ENCODE measurements at regions not wholly inside any gene's neighbourhood (a gene's known extent, or its start where the extent isn't known, plus 50 kb on each side); places are given as distances from the start of the nearest gene placed in this dataset.

- no peak for DNase-seq
Measured at GRCh38 chr6:137692806-137693205, 174.3 kb upstream of the TNFAIP3 start.

DNA sequence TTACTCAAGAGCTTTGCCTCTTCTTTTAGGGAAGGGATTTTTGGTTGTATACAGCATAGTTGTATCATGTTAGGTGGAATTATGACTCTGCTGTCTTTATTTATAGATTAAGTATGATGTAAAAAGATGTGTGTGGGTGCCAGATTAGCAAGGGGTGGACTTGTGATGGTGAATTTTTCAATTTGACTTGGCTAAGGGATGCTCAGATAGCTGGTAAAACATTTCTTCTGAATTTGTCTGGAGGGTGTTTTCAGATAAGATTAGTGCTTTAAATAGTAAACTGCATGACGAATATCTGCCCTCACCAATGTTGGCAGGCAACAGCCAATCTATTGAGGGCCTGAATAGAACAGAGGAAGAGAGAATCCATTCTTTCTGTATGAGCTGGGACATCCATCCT is 173.3 kb upstream of the TNFAIP3 start:
- DNase-seq, result no peak

GRCh38 chr6:137696765-137697164 is 170.3 kb upstream of the TNFAIP3 start:
- no peak for DNase-seq

DNA sequence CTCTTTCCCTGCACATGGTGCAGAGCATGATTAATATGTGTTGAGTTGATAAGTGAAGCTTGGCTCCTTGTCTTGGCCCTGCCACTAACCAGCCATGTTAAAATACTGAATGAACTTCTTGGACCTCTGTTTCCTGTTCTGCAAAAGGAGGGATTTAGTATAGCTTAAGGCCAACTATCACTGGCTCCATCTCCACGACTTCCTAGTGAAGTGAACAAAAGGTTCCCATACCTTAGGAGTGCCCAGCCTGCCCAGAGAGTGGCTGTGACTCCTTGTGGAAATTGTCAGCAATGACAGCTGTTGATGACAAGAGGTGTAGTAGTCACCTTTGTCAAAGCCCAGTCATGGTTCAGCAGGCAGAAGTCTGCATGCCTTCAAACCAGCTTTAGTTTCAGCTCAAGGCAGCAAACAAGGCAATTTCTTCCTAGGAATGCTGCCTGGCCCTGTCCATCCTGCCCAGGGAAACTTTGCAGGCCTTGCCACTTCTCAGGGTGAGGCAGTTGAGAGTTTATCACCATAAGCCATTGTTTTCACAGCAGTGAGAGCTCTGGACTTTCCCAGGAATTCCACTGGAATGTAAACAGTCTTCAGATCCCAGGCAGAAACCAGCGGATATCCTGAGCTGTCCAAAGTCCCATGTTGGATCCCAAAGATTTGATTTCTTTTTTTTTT is 169.7 kb upstream of the TNFAIP3 start:
- no peak for DNase-seq

GRCh38 chr6:137698636-137699030 is 168.4 kb upstream of the TNFAIP3 start:
- no peak for DNase-seq

GRCh38 chr6:137699031-137699683 is 167.9 kb upstream of the TNFAIP3 start:
- no peak for DNase-seq

DNA sequence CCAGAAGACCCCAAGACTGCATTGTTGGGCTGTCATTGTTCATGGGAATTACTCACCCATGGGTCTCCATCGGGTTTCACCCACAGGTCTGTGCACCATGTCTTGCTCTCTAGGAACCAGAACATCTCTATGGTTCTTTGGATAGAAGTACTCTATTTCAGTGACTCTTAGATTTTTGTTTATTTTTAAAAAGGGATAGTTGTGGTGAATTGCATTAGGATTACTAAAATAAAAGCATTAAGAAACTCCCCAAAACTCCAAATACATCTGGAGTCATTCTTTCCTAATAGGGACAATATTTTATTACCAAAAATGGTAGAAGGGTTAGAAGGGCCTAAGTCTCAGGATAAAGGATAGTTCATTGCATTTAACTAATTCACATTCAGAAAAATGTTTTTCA is 166.9 kb upstream of the TNFAIP3 start:
- no peak for DNase-seq

GRCh38 chr6:137700751-137701477 is 166.1 kb upstream of the TNFAIP3 start:
- DNase-seq, result no peak

DNA sequence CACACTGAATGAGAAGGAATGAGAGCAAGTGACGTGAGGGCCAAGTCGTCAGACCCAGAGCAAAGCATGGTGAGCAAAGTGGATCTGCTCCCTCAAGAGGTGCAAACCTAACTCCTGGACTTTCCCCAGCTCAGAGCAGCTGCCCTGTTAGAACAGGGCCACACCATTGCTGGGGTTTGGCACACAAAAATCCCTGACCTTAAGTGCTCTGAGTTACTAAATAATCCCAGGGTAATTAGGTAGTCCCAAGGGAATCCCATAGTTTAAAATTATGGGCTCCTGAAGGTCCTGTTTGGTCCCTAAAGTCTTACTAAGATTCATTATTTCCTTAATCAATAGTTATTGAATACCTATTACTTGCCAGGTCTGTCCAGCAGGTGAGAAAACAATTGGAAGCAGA is 165.1 kb upstream of the TNFAIP3 start:
- DNase-seq, result no peak

DNA sequence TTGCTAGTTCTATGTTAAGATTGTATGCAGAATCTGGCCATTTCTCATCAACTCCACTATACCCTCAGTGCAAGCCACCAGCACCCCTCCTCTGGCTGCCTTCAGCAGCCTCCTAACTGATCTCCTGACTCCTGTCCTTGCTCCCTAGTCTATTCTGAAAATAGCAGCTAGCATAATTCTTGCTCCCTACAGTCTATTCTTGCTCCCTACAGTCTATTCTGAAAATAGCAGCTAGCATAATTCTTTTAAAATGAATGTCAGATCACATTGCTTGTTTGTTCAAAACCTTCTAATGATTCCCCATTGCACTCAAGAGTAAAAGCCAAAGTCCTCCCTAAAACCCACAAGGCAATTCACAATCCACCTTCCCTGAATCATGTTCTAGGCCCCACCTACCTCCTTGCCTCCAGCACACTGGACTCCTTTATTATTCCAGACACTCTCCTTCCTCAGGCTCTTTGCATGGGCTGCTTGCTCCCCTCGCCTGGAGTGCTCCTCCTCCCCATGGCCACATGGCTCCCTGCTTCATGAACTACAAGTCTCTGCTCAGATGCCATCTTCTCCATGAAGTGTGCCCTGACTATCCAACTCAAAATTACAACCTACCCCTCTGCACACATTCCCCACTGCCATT is 164.2 kb upstream of the TNFAIP3 start:
- DNase-seq, result no peak

DNA sequence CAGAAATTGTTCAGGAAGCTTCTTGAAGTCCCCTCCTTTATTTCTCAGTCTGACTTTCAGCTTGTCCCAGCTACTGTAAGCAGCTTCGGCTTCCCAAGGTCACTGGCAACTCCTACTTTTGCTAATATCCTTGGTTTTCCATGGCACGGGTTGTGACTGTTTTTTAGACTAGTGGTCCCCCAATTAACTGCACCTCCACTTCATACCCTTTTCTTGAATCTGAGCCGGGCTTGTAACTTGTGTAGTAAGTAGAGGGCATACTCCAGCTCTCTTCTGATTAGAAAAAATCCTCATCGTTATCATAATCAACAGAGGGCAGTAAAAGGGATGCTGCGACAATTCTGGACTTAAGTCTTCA is 162.3 kb upstream of the TNFAIP3 start:
- DNase-seq, result no peak

DNA sequence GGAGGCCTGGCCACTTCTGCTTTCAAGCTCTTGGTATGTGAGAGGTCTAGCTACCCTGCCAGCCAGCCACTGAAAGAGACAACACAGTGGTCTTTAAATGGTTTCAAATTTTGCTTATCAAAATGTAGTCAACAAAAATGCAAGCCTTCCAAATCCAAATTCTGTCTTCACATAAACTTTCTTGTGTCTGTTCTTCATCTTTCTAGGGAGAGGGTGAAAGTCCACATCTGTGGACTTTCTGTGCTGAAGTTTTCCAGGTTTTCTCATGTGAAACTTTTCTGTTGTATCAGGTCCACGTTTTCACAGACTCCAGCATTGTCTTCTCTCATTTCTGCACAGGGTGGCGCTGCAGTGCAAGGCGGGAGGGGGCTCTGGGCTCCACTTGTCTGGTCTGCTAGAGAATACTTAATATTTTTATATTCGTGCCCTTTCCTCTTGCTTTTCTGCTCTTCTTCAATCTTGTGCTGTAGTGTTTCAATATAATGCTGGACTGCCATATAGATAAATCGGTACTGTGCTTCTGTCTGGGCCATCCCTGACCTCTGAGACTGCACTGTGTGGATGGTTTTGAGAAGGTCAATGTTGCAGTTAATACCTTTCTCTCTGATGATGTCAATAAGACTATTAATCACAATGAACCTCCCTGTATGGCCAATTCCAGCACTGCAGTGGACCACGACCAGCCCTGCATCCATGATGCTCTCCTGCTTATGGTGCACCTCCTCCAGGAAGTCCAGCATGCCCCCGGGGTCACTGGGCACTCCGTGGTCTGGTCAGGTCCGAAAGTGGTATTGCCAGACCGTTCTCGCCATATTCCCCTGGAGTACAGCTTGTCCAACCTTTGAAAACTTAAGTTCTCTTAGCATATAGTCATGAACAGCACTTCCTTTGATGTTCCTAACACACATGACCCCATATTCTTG is 161.6 kb upstream of the TNFAIP3 start:
- DNase-seq, result peak; percentile 73

GRCh38 chr6:137706083-137706750 is 160.8 kb upstream of the TNFAIP3 start:
- no peak for DNase-seq

DNA sequence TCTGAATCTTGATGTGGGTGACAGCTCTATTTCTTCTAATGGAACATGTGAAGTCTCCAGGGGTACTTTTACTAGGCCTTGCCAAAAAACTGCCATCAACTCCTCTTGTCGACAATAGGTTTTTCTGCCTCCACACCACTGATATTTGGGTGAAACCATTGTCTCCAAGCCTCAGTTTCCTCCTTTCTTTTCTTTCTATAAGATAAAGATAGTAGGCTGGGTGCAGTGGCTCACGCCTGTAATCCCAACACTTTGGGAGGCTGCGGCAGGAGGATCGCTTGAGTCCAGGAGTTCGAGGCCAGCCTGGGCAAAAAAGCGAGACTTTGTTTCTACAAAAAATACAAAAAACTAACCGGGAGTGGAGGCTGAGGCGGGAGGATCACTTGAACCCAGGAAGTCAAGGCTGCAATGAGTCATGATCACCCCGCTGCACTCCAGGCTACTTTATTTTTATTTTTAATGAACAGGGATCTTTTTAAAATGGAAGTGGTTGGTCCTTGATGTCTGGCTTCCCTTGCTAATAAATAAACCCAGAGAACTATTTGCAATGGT is 159.9 kb upstream of the TNFAIP3 start:
- DNase-seq, result no peak

DNA sequence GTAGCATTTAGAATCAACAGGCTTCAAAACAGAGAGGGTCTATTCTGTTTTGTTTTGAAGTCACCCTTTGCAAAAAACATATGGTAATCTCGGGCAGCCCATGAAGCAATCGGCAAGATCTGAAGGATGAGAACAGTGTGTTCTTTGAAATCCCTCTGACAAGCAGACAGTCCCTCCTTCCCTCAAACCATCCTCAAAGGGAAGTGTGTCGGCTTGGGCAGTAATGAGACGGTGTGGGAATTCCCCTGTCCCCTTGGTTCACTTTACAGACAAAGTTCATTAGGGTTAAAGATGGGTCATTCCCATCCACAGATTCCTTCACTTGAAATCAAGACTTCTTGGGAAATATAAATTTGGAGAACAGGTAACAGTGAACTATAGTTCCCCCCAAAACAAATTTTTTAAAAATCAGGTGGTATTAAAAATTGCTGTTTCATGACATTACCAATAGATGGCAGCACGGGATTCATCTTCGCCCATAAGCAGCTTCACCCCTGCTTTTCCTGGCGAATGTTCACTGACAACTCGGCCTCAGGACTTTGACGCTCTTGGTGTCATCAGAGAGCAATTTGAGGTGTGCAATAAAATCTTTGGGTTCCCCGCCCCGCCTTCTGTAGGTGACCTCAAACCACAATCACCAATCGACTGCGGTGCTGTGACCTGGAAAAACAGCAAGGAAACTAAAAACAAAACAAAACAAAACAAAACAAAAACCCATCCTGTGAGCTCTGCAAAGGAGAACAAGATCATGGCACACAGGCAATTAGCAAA is 159.3 kb upstream of the TNFAIP3 start:
- DNase-seq, result peak; percentile 65

GRCh38 chr6:137708481-137708880 is 158.6 kb upstream of the TNFAIP3 start:
- DNase-seq, result no peak

GRCh38 chr6:137709424-137710236 is 157.4 kb upstream of the TNFAIP3 start:
- no peak for DNase-seq

DNA sequence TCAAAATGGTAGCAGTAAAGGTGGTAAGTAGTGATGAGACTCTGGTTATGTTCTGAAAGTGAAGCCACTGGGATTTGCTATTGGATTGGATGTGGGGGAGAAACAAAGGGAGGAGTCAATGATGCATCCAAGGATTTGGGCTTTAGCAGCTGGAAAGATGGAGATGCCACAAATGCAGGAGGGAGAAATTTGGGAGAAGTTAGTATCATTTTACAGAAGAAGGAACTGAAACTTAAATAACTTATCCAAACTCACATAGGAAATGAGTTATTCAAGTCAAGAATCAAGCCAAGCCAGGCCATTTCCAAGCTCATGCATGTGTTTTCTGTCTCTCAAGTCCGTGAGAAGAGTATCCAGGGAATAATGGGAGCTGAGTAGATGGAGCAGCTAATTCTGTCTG is 155.1 kb upstream of the TNFAIP3 start:
- no peak for DNase-seq

DNA sequence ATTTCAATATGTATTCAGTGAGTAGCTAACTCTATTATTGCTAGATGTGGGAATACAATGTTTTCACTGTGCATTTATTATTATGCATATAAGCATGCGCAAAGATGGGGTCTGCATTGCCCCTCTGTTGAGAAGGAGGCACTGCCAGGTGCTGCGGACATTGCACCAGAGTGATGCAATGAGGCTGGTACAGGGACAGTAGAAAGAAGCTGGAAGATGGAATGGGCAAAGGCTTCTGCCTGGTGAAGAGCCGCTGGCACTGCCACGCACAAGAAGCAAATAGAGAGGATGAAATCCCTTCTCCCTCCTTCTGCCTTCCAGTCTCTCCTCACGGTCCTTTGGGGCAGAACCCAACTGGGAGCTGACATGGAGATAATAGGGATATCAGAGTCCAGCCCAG is 154.5 kb upstream of the TNFAIP3 start:
- DNase-seq, result no peak

DNA sequence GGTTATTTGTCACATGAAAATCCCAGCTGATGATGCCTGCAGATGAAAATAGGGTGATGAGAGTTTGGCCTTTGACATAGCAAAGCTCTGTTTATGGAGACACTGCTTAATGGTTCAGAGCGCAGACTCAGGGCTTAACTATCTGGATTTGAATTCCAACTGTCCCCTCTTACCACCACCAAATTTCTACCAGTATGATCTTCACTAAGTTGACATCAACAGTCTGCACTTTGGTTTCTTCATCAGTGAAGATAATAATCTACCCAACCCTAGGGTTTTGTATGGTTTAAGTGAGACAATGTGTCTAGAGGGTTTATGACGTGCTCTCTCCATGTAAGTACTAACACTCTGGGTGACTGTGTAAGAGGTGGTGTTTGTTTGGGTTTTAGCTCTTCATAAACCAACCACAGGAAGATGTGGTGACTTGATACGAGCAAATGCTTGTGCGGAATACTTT is 151.4 kb upstream of the TNFAIP3 start:
- DNase-seq, result no peak

Data from right forelimb (tissue), 1 donor.